ENCODE measurements at regions not wholly inside any gene's neighbourhood (a gene's known extent, or its start where the extent isn't known, plus 50 kb on each side); places are given as distances from the start of the nearest gene placed in this dataset.
"Not testable (repeated sequence)": the region's sequence is repeated elsewhere in the genome, so short reads cannot be mapped to it uniquely, and the experiment has no call there.

GRCh38 chr14:106477600-106477999, 951.2 kb downstream of the TMEM121 start:
- not testable (repeated sequence) for TF ChIP-seq NANOG (IDR thresholded peaks at IDR 0.05; ENCODE audit: borderline replicate concordance); CTCF (conservative IDR thresholded peaks at IDR 0.05; ENCODE audit: low read depth in 2 of 2); POLR2AphosphoS5 (IDR thresholded peaks at IDR 0.05; ENCODE audit: low read depth); EZH2phosphoT487 (IDR thresholded peaks at IDR 0.05; ENCODE audit: unreplicated experiment); JUNB (IDR thresholded peaks at IDR 0.05; ENCODE audit: unreplicated experiment); EZH2 (IDR thresholded peaks at IDR 0.05; ENCODE audit: low read depth, unreplicated experiment); ZNF331 (CRISPR knock-in tag; IDR thresholded peaks at IDR 0.05; ENCODE audit: low read depth); CREB1 (CRISPR knock-in tag; IDR thresholded peaks at IDR 0.05; ENCODE audit: low read depth); REST (IDR thresholded peaks at IDR 0.05; ENCODE audit: unreplicated experiment); ETS1 (IDR thresholded peaks at IDR 0.05)
